ENCODE measurements at regions not wholly inside any gene's neighbourhood (a gene's known extent, or its start where the extent isn't known, plus 50 kb on each side); places are given as distances from the start of the nearest gene placed in this dataset.

- DNase-seq: no peak
Observed at GRCh38 chr17:77489239-77489892, 348.6 kb downstream of the SEC14L1 start.

- DNase-seq: no peak
Observed at GRCh38 chr17:77489893-77490255, 349.1 kb downstream of the SEC14L1 start.

GRCh38 chr17:77490361-77491183 is 349.8 kb downstream of the SEC14L1 start:
- DNase-seq: no peak

- DNase-seq: no peak
Observed at GRCh38 chr17:77491921-77492445, 351.2 kb downstream of the SEC14L1 start.

- DNase-seq: no peak
Observed at GRCh38 chr17:77492446-77493237, 351.9 kb downstream of the SEC14L1 start.

GRCh38 chr17:77493238-77493820 is 352.6 kb downstream of the SEC14L1 start:
- no peak for DNase-seq

- no peak for DNase-seq
Observed at GRCh38 chr17:77493901-77494663, 353.3 kb downstream of the SEC14L1 start.

- peak; percentile 82 for DNase-seq
Observed at GRCh38 chr17:77494664-77495435, 354.1 kb downstream of the SEC14L1 start.

GRCh38 chr17:77495575-77495974 is 354.8 kb downstream of the SEC14L1 start:
- no peak for DNase-seq

- DNase-seq: no peak
Observed at GRCh38 chr17:77496401-77496801, 355.6 kb downstream of the SEC14L1 start.

GRCh38 chr17:77496831-77497577 is 356.2 kb downstream of the SEC14L1 start:
- no peak for DNase-seq

GRCh38 chr17:77497578-77497934 is 356.8 kb downstream of the SEC14L1 start:
- no peak for DNase-seq

- no peak for DNase-seq
Observed at GRCh38 chr17:77498091-77498741, 357.4 kb downstream of the SEC14L1 start.

GRCh38 chr17:77498791-77499698 is 358.3 kb downstream of the SEC14L1 start:
- no peak for DNase-seq

GRCh38 chr17:77499699-77500435 is 359.1 kb downstream of the SEC14L1 start:
- no peak for DNase-seq

- no peak for DNase-seq
Observed at GRCh38 chr17:77501101-77501566, 360.4 kb downstream of the SEC14L1 start.

Measured in skin of body (tissue), 1 donor.